ENCODE measurements at regions not wholly inside any gene's neighbourhood (a gene's known extent, or its start where the extent isn't known, plus 50 kb on each side); places are given as distances from the start of the nearest gene placed in this dataset.
"Not testable (repeated sequence)": the region's sequence is repeated elsewhere in the genome, so short reads cannot be mapped to it uniquely, and the experiment has no call there.

DNA sequence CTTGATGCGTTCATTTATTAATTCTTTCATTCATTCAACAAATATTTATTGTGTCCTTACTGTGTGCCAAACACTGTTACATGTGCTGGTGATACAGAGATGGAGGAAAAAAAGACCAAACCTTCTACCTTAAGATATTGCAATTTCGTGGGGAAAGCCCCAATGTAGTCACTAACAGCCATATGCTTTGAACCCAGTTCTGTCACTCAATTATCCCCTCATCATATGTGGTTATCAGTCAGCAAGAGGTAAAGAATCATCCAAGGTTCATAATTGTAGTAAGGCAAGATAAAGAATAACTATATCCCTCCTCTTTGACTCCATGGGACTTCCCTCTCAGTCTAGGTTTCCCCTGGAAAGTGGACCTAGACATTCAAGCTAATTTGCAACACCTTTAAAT, 1185.6 kb upstream of the CELF4 start:
- Histone ChIP-seq H3K27ac (peak overlapping the region; percentile 2), H3K4me1 (peaks cover 7% of the 10 kb centered on the region), H3K27me3 (no peaks in the 10 kb centered on the region), H3K36me3 (no peaks in the 10 kb centered on the region), H3K9me3 (no peaks in the 10 kb centered on the region), H3K4me3 (no peak overlapping the region)
- 53% methylated on average over 2 of the region's 2 CpGs for WGBS
- DNase-seq (ENCODE audit: low spot score in 2 of 2) = no peak
- TF ChIP-seq, protein P1, sequence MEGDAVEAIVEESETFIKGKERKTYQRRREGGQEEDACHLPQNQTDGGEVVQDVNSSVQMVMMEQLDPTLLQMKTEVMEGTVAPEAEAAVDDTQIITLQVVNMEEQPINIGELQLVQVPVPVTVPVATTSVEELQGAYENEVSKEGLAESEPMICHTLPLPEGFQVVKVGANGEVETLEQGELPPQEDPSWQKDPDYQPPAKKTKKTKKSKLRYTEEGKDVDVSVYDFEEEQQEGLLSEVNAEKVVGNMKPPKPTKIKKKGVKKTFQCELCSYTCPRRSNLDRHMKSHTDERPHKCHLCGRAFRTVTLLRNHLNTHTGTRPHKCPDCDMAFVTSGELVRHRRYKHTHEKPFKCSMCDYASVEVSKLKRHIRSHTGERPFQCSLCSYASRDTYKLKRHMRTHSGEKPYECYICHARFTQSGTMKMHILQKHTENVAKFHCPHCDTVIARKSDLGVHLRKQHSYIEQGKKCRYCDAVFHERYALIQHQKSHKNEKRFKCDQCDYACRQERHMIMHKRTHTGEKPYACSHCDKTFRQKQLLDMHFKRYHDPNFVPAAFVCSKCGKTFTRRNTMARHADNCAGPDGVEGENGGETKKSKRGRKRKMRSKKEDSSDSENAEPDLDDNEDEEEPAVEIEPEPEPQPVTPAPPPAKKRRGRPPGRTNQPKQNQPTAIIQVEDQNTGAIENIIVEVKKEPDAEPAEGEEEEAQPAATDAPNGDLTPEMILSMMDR (IDR thresholded peaks at IDR 0.05) = no peak
- TF ChIP-seq POLR2A (IDR thresholded peaks at IDR 0.05) = no peak
- TF ChIP-seq POLR2AphosphoS5 (IDR thresholded peaks at IDR 0.05) = no peak
- TF ChIP-seq EP300 (IDR thresholded peaks at IDR 0.05) = no peak

DNA sequence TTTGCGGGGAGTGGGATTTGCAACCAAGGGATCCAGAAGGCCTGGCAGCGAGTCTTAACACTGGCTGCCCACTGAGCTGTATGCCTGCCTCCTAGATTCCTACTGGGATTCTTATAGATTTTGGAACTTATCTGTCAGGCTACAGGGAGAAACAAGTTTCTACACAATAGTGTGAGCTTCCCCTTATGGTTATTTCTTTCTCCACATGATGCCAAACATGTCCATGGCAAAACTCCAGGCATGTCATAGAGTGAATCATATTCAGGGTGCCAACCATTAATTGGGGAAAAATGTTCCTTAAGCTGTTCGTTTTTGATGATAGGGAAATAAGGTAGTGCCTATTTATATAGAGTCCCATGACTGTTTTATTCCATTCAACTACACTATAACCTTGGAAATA, 1185.2 kb upstream of the CELF4 start:
- no peak overlapping the region for H3K27ac ChIP-seq
- no peaks in the 10 kb centered on the region for H3K36me3 ChIP-seq
- TF ChIP-seq POLR2A (IDR thresholded peaks at IDR 0.05) (no peak), POLR2AphosphoS5 (IDR thresholded peaks at IDR 0.05) (no peak), EP300 (IDR thresholded peaks at IDR 0.05) (no peak)
- TF ChIP-seq, protein P1 (IDR thresholded peaks at IDR 0.05) = no peak
- peaks cover 7% of the 10 kb centered on the region for H3K4me1 ChIP-seq
- no peak overlapping the region for H3K4me3 ChIP-seq
- no peak for DNase-seq (ENCODE audit: low spot score in 2 of 2)
- 53% methylated on average over 3 of the region's 3 CpGs for WGBS
- H3K9me3 ChIP-seq = no peaks in the 10 kb centered on the region
- no peaks in the 10 kb centered on the region for H3K27me3 ChIP-seq

DNA sequence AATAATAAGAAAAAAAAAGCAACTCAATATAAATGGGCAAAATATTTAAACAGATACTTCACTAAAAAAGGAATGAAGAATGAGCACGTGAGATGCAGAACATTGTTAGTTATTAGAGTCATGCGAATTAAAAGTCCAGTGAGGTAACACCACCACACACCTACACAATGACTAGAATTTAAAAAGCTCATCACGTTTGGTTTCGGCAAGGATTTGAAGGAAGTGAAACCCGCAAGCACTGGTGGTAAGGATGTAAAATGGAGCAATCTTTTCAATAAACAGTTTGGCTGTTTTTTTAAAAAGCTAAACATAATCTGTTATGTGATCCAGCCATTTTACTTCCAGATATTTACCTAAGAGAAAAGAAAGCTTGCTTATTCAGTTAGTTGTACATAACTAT, 1181.6 kb upstream of the CELF4 start:
- Histone ChIP-seq H3K4me3 (no peak overlapping the region), H3K9me3 (no peaks in the 10 kb centered on the region), H3K4me1 (peaks cover 7% of the 10 kb centered on the region), H3K27me3 (no peaks in the 10 kb centered on the region), H3K27ac (no peak overlapping the region), H3K36me3 (no peaks in the 10 kb centered on the region)
- no peak for DNase-seq (ENCODE audit: low spot score in 2 of 2)
- WGBS = 88% methylated on average over 5 of the region's 5 CpGs
- TF ChIP-seq, protein P1 (IDR thresholded peaks at IDR 0.05) = no peak
- TF ChIP-seq POLR2AphosphoS5 (IDR thresholded peaks at IDR 0.05) (no peak), POLR2A (IDR thresholded peaks at IDR 0.05) (no peak), EP300 (IDR thresholded peaks at IDR 0.05) (no peak)

DNA sequence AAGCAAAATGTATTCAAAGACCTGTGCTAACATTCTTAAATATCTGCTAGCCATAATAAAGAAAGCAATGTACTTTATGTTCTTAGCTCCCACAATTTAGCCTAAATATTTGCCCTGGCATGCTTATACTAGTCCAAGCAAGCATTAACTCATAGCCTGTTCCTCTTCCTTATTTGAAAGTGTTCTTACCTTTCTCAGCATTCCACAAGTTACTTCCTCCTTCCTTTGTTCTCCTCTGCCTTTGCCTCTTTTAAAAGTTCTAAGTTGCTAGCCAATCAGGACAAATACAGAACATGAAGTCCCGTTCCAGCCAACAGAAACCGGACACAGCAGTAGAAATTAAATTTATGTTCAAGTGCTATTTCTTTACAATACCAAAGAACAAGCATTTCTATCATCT, 1154.6 kb upstream of the CELF4 start:
- WGBS = 46% methylated on average over 2 of the region's 2 CpGs
- DNase-seq (ENCODE audit: low spot score in 2 of 2) = not testable (repeated sequence)

DNA sequence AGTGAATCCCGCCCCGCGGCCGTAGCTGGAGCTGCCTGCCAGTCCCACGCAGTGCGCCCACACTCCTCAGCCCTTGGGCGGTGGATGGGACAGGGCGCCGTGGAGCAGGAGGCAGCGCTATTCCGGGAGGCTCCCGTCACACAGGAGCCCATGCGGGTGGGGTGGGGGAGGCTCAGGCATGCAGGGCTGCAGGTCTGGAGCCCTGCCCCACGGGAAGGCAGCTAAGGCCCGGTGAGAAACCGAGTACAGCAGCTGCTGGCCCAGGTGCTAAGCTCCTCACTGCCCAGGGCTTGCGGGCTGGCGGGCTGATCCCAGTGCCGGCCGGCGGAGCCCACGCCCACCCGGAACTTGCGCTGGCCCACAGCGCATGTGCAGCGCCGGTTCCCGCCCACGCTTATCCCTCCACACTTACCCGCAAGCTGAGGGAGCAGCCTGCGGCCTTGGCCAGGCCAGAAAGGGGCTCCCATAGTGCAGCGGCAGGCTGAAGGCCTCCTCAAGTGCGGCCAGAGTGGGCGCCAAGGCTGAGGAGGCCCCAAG, 1152.8 kb upstream of the CELF4 start:
- no peak for TF ChIP-seq POLR2A (IDR thresholded peaks at IDR 0.05)
- TF ChIP-seq EP300 (IDR thresholded peaks at IDR 0.05) = no peak
- TF ChIP-seq POLR2AphosphoS5 (IDR thresholded peaks at IDR 0.05) = no peak
- TF ChIP-seq, protein P1 (IDR thresholded peaks at IDR 0.05) = no peak
- Histone ChIP-seq H3K4me3 (no peak overlapping the region), H3K36me3 (no peaks in the 10 kb centered on the region), H3K27ac (no peak overlapping the region), H3K27me3 (no peaks in the 10 kb centered on the region), H3K4me1 (peaks cover 4% of the 10 kb centered on the region), H3K9me3 (no peaks in the 10 kb centered on the region)
- WGBS = 98% methylated on average over 9 of the region's 34 CpGs
- DNase-seq (ENCODE audit: low spot score in 2 of 2) = no peak

More for the DNA sequence above, 1154.6 kb upstream of the CELF4 start:
- H3K36me3 ChIP-seq, H3K4me3 ChIP-seq, H3K9me3 ChIP-seq, H3K4me1 ChIP-seq, H3K27me3 ChIP-seq: not testable (repeated sequence)
- peak overlapping the region; percentile 20 for H3K27ac ChIP-seq

DNA sequence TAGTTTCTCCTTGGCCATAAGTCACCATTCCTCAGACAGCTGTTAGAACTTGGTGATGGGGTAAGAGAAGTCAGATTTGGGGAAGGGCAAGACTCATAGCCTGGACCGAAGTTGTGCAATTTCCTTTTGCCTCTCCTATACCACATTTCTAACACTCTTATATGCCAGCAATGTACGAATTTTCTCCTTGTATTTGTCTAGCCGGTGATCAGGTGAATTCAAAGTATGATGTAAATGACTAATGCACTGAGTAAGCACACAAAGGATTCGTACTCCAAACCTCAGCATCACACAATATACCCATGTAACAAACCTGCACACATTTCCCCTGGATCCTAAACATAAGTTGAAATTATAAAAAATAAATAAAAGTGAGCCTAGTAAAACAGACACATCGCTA, 1143.5 kb upstream of the CELF4 start:
- WGBS = 87% methylated on average over 5 of the region's 5 CpGs

More for the DNA sequence above, 1143.5 kb upstream of the CELF4 start:
- DNase-seq (ENCODE audit: low spot score in 2 of 2) = no peak
- Histone ChIP-seq H3K4me3 (no peak overlapping the region), H3K27me3 (no peaks in the 10 kb centered on the region), H3K36me3 (no peaks in the 10 kb centered on the region), H3K4me1 (no peaks in the 10 kb centered on the region), H3K9me3 (no peaks in the 10 kb centered on the region), H3K27ac (no peak overlapping the region)
- TF ChIP-seq POLR2A (IDR thresholded peaks at IDR 0.05) (no peak), POLR2AphosphoS5 (IDR thresholded peaks at IDR 0.05) (no peak), EP300 (IDR thresholded peaks at IDR 0.05) (no peak)
- TF ChIP-seq, protein P1 (IDR thresholded peaks at IDR 0.05) = no peak
